T-helper 1 cell treated with Interleukin-12 subunit alpha and Interleukin-12 subunit beta and Interleukin-4 antibody, amounts not matched to agents 30 μg/mL and 1 μg/mL, for 36 hours (primary cell): ENCODE measurements at regions not wholly inside any gene's neighbourhood (a gene's known extent, or its start where the extent isn't known, plus 50 kb on each side); places are given as distances from the start of the nearest gene placed in this dataset.

ENCODE experiments used
- H3K27ac Mint-ChIP-seq: one replicate; pipeline ENCODE4 v1.8.0; 2021; ENCODE audit warnings: mild to moderate bottlenecking, mixed read lengths
- H3K27me3 Mint-ChIP-seq: one replicate; pipeline ENCODE4 v1.8.0; 2021; ENCODE audit warnings: low read depth, mixed read lengths
- H3K36me3 Mint-ChIP-seq: one replicate; pipeline ENCODE4 v1.8.0; 2021; ENCODE audit warnings: low read depth, mixed read lengths
- H3K4me1 Mint-ChIP-seq: one replicate; pipeline ENCODE4 v1.8.0; 2021; ENCODE audit warnings: low read depth, mixed read lengths
- H3K4me3 Mint-ChIP-seq: one replicate; pipeline ENCODE4 v1.8.0; 2021; ENCODE audit warnings: mild to moderate bottlenecking, moderate library complexity, mixed read lengths
- H3K9me3 Mint-ChIP-seq: one replicate; pipeline ENCODE4 v1.8.0; 2021; ENCODE audit warnings: mixed read lengths

GRCh38 chr20:40604416-40604815, 84.6 kb downstream of the MAFB start:
- no peaks in the 10 kb centered on the region for H3K4me1 Mint-ChIP-seq
- H3K36me3 Mint-ChIP-seq, result no peaks in the 10 kb centered on the region

GRCh38 chr20:40603057-40603651, 85.9 kb downstream of the MAFB start:
- H3K4me3 Mint-ChIP-seq, result no peak overlapping the region

More at GRCh38 chr20:40604416-40604815, 84.6 kb downstream of the MAFB start:
- Mint-ChIP-seq H3K4me3 (no peak overlapping the region), H3K27me3 (no peaks in the 10 kb centered on the region), H3K27ac (no peak overlapping the region), H3K9me3 (no peaks in the 10 kb centered on the region)

GRCh38 chr20:40602381-40602780, 86.7 kb downstream of the MAFB start:
- peaks cover 4% of the 10 kb centered on the region for H3K9me3 Mint-ChIP-seq

More at GRCh38 chr20:40603057-40603651, 85.9 kb downstream of the MAFB start:
- H3K9me3 Mint-ChIP-seq, result peaks cover 4% of the 10 kb centered on the region
- H3K36me3 Mint-ChIP-seq, result no peaks in the 10 kb centered on the region
- peaks cover 4% of the 10 kb centered on the region for H3K27me3 Mint-ChIP-seq
- no peaks in the 10 kb centered on the region for H3K4me1 Mint-ChIP-seq
- no peak overlapping the region for H3K27ac Mint-ChIP-seq

GRCh38 chr20:40600441-40601219, 88.4 kb downstream of the MAFB start:
- H3K27ac Mint-ChIP-seq, result no peak overlapping the region
- no peak overlapping the region for H3K4me3 Mint-ChIP-seq
- H3K4me1 Mint-ChIP-seq, result no peaks in the 10 kb centered on the region
- H3K27me3 Mint-ChIP-seq, result peaks cover 4% of the 10 kb centered on the region
- H3K9me3 Mint-ChIP-seq, result peaks cover 4% of the 10 kb centered on the region
- no peaks in the 10 kb centered on the region for H3K36me3 Mint-ChIP-seq

More at GRCh38 chr20:40602381-40602780, 86.7 kb downstream of the MAFB start:
- Mint-ChIP-seq H3K27me3 (peaks cover 4% of the 10 kb centered on the region), H3K4me3 (no peak overlapping the region), H3K36me3 (no peaks in the 10 kb centered on the region), H3K4me1 (no peaks in the 10 kb centered on the region), H3K27ac (no peak overlapping the region)

- Mint-ChIP-seq H3K27ac (no peak overlapping the region), H3K4me1 (no peaks in the 10 kb centered on the region), H3K36me3 (no peaks in the 10 kb centered on the region), H3K4me3 (no peak overlapping the region), H3K9me3 (peaks cover 4% of the 10 kb centered on the region), H3K27me3 (peaks cover 4% of the 10 kb centered on the region)
Measured at GRCh38 chr20:40599987-40600386, 89.0 kb downstream of the MAFB start.

GRCh38 chr20:40592941-40593340, 96.1 kb downstream of the MAFB start:
- no peaks in the 10 kb centered on the region for H3K4me1 Mint-ChIP-seq
- no peaks in the 10 kb centered on the region for H3K27me3 Mint-ChIP-seq
- no peak overlapping the region for H3K27ac Mint-ChIP-seq
- H3K9me3 Mint-ChIP-seq, result no peaks in the 10 kb centered on the region
- H3K4me3 Mint-ChIP-seq, result no peak overlapping the region
- H3K36me3 Mint-ChIP-seq, result no peaks in the 10 kb centered on the region

GRCh38 chr20:40591536-40591935, 97.5 kb downstream of the MAFB start:
- Mint-ChIP-seq H3K27me3 (no peaks in the 10 kb centered on the region), H3K36me3 (no peaks in the 10 kb centered on the region), H3K4me3 (no peak overlapping the region), H3K4me1 (no peaks in the 10 kb centered on the region), H3K27ac (no peak overlapping the region), H3K9me3 (no peaks in the 10 kb centered on the region)

GRCh38 chr20:40591119-40591518, 97.9 kb downstream of the MAFB start:
- no peaks in the 10 kb centered on the region for H3K27me3 Mint-ChIP-seq
- no peaks in the 10 kb centered on the region for H3K4me1 Mint-ChIP-seq
- H3K4me3 Mint-ChIP-seq, result no peak overlapping the region
- no peaks in the 10 kb centered on the region for H3K9me3 Mint-ChIP-seq
- no peaks in the 10 kb centered on the region for H3K36me3 Mint-ChIP-seq
- no peak overlapping the region for H3K27ac Mint-ChIP-seq

- Mint-ChIP-seq H3K4me1 (no peaks in the 10 kb centered on the region), H3K27me3 (no peaks in the 10 kb centered on the region), H3K4me3 (no peak overlapping the region), H3K36me3 (no peaks in the 10 kb centered on the region), H3K9me3 (no peaks in the 10 kb centered on the region), H3K27ac (no peak overlapping the region)
Measured at GRCh38 chr20:40589581-40589980, 99.5 kb downstream of the MAFB start.

- H3K27me3 Mint-ChIP-seq, result no peaks in the 10 kb centered on the region
- H3K4me1 Mint-ChIP-seq, result no peaks in the 10 kb centered on the region
- no peaks in the 10 kb centered on the region for H3K9me3 Mint-ChIP-seq
- H3K4me3 Mint-ChIP-seq, result no peak overlapping the region
- H3K36me3 Mint-ChIP-seq, result no peaks in the 10 kb centered on the region
- no peak overlapping the region for H3K27ac Mint-ChIP-seq
Measured at GRCh38 chr20:40588891-40589290, 100.1 kb downstream of the MAFB start.

GRCh38 chr20:40587038-40587437, 102.0 kb downstream of the MAFB start:
- no peak overlapping the region for H3K27ac Mint-ChIP-seq
- no peak overlapping the region for H3K4me3 Mint-ChIP-seq
- H3K36me3 Mint-ChIP-seq, result no peaks in the 10 kb centered on the region
- H3K27me3 Mint-ChIP-seq, result no peaks in the 10 kb centered on the region
- no peaks in the 10 kb centered on the region for H3K9me3 Mint-ChIP-seq
- no peaks in the 10 kb centered on the region for H3K4me1 Mint-ChIP-seq

- Mint-ChIP-seq H3K36me3 (no peaks in the 10 kb centered on the region), H3K27ac (no peak overlapping the region), H3K27me3 (no peaks in the 10 kb centered on the region), H3K4me3 (no peak overlapping the region), H3K9me3 (no peaks in the 10 kb centered on the region), H3K4me1 (no peaks in the 10 kb centered on the region)
Measured at GRCh38 chr20:40584130-40584809, 104.8 kb downstream of the MAFB start.

GRCh38 chr20:40583636-40584035, 105.4 kb downstream of the MAFB start:
- H3K27ac Mint-ChIP-seq, result no peak overlapping the region
- no peaks in the 10 kb centered on the region for H3K27me3 Mint-ChIP-seq
- H3K4me1 Mint-ChIP-seq, result no peaks in the 10 kb centered on the region
- no peak overlapping the region for H3K4me3 Mint-ChIP-seq
- H3K9me3 Mint-ChIP-seq, result no peaks in the 10 kb centered on the region
- no peaks in the 10 kb centered on the region for H3K36me3 Mint-ChIP-seq

GRCh38 chr20:40583205-40583604, 105.8 kb downstream of the MAFB start:
- no peaks in the 10 kb centered on the region for H3K9me3 Mint-ChIP-seq
- H3K27me3 Mint-ChIP-seq, result no peaks in the 10 kb centered on the region
- H3K4me1 Mint-ChIP-seq, result no peaks in the 10 kb centered on the region
- no peaks in the 10 kb centered on the region for H3K36me3 Mint-ChIP-seq
- H3K27ac Mint-ChIP-seq, result no peak overlapping the region
- no peak overlapping the region for H3K4me3 Mint-ChIP-seq

GRCh38 chr20:40582531-40582930, 106.5 kb downstream of the MAFB start:
- Mint-ChIP-seq H3K27me3 (no peaks in the 10 kb centered on the region), H3K4me1 (no peaks in the 10 kb centered on the region), H3K27ac (no peak overlapping the region), H3K36me3 (no peaks in the 10 kb centered on the region), H3K4me3 (no peak overlapping the region), H3K9me3 (no peaks in the 10 kb centered on the region)
